ENCODE measurements at regions not wholly inside any gene's neighbourhood (a gene's known extent, or its start where the extent isn't known, plus 50 kb on each side); places are given as distances from the start of the nearest gene placed in this dataset.

GRCh38 chr6:19158586-19158985 lies 678.6 kb upstream of the ID4 start:
- TF ChIP-seq CTCF (IDR thresholded peaks at IDR 0.05; ENCODE audit: insufficient read depth, low read length, poor library complexity, severe bottlenecking) (no peak), EZH2phosphoT487 (conservative IDR thresholded peaks at IDR 0.05; ENCODE audit: low read length) (no peak)
